Forelimb muscle (tissue), 1 donor: ENCODE measurements at regions not wholly inside any gene's neighbourhood (a gene's known extent, or its start where the extent isn't known, plus 50 kb on each side); places are given as distances from the start of the nearest gene placed in this dataset.

ENCODE experiments used
- DNase-seq: peaks from one replicate; pipeline ENCODE4 v3.0.0-alpha.2; 2013; ENCODE audit warnings: low read depth

DNA sequence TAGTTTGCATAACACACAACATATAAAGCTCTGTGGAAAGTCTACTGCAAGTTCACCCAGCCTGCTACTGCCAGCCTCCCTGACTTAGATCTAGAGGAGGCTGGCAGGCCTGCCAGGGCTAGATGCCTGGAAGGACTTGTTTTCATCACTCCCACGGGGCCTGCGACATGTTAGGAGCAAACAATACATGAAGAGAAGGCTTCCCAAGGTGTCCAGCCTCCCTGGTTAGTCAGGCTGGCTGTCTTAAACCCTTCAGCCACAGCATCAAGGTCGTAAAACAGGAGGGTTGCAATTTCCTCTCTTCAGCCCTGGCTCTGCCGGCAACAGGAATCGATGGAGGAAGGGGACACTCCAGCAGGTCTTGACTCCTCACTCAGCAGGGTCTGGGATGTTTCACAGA, 104.5 kb downstream of the NGF start:
- DNase-seq: no peak

DNA sequence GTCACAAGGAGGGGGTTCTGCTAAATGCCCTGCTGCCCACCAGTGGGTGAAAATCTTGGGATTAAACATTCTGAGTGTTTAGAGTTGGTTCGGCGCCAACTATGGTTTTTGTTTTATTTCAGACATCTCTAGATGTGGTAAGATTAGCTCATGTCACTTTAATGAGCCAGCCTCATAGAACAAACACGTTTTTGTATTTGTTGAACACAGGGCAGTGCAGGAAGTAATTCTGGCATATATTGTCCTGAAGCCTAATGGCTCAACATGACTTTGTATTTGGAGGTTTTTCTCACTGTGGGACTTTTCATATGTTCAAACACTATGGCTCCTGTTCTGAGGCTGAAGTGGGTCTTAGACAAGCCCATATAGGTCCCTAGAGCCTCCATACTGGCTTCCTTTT, 107.8 kb downstream of the NGF start:
- no peak for DNase-seq

DNA sequence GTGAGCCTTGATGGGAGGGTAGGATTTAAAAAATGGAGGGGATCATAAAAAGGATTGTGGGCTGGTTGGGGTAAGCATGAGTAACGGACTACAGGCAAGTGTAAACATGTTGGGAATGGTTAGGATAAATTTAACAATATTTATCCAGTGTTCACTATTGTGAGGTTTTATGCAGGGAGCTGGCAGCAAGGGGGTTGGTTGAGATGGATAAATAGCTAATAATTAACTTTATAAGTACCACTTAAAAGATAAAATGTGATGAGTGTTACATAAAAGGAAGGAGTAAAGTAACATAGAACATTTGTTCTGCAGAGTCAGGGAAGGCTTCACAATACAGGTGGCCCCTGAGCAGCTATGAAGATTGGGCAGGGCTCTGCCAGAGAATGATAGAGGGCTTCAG, 109.0 kb downstream of the NGF start:
- no peak for DNase-seq

DNA sequence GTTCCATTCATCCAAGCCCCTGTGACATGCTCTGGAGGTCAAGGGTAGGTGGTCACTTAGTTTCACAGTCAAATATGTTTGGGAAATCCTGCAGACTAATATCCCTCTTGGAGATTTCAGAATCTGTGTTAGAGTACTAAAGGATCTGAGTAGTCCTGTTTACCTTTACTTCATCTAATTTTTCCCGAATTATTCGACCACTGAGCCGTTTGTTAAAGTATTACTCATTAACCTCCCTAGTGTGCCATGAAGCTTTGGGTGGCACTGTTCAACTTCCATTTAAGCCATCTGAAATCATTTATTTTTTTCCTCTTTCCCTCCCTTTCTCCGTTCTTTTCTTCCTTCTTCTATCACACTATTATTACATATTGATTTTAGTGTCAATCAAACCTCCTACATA, 109.9 kb downstream of the NGF start:
- no peak for DNase-seq

- no peak for DNase-seq
Observed at GRCh38 chr1:115227346-115228082, 110.5 kb downstream of the NGF start.

DNA sequence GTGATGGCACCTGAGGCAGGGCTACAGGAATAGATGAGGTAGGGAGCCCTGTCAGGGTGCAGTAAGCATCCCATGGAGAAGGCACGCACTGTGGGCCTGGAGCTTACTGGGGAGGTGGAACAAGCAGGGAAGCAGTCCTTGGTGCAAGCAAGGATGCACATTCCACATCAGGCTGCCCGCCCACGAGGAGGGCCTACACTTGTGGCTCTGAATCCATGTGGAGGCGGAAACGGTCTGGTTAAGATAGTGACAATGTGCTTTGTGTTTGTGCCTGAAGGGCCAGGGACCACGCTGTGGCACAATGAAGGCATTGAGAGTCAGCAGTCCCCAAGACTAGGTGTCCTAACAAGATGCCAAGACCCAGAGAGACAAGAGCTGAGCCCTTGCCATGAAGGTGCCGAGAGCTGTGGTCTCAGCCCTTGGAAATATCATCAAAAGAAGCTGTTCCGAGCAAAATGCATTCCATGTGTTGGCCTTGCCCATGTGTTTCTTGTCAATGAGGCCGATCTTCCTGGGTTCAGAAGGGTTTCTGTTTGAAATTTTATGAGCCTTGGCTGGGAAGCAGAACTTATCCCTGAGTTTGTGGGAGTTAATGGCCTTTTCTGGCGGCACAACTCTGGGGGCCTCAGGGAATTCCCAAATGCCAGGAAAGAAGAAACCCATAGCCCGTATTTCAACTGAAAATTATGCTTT, 111.9 kb downstream of the NGF start:
- DNase-seq: no peak

DNA sequence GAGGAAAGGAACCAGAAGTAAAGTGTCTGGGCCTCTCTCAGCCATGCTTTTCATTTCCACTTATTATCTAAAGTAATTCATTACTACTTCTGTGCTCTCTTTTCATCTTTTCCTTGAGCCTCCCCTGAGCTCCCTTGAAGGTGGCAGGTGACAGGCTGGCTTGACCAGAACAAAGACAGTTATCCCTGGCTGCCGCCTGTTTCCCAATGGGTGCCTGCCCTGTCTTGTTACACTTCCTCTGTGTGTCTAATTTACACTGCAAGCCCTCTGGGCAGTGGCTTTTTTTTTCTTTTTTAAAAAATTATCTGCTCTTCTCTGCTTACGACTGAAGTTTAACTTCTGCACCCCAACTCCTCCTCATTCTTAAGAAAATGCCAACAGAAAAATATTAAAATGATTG, 113.4 kb downstream of the NGF start:
- no peak for DNase-seq

- DNase-seq: no peak
Observed at GRCh38 chr1:115222616-115223402, 115.2 kb downstream of the NGF start.

DNA sequence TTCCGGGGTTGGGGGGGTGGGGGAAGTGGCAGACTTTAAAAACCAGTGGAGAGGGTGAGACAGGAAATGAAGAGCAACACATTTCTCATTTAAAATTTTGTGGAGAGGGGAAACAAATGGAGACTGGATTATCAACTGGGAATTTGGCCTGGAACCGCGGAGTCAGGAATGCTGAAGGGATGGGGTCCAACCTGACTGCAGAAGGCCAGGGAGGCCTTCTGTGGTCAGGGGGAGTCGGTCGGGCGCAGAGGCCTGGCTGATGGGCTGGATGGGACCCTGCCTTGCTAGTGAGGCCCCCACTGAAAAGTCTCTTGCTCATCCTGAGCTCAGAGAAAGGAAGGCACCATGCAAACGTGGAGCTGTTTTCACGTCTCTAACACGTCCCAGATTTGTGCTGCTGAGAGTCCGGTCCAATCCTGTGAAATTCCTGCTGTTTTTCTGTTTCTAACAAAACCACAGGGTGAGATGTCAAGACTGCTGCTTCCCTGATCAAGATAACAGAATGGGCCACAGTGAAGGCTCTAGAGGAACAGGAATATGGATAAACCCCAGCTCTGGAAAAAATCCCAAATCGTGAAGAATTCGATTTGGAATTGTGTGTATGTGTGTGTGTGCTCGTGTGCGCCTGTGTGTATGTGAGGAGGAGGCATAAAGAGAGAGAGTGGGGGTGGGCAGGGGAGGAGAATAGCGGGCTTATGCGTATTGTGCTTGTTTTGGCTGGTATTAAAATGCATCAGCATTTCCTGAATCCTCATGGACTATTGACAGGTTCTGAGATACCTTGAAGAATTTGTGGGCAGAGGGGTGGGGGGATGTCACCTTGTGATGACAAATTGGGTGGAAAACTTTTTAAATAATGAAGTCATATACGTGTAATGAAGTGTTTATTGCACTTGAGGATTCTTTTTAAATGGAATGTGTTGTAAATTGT, 117.4 kb downstream of the NGF start:
- DNase-seq: no peak

GRCh38 chr1:115219927-115220326, 118.1 kb downstream of the NGF start:
- no peak for DNase-seq

DNA sequence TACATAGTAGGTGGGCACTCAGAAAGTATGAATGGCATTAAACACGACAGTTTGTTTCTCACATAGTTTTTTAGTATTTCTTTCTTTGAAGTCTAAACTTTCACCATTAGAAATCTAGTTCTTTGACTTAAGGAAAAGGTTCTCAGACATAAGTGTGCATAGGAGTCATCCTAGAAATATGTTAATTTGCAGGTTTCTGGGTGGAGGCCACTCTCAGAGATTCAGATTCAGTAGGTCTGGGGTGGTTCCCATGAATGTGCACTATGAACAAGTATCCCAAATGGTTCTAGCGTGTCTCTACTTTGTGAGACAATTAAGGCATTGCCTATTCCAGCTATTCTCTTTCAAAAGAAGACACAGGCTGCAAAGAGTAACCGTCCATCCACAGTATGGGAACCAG, 119.3 kb downstream of the NGF start:
- no peak for DNase-seq

DNA sequence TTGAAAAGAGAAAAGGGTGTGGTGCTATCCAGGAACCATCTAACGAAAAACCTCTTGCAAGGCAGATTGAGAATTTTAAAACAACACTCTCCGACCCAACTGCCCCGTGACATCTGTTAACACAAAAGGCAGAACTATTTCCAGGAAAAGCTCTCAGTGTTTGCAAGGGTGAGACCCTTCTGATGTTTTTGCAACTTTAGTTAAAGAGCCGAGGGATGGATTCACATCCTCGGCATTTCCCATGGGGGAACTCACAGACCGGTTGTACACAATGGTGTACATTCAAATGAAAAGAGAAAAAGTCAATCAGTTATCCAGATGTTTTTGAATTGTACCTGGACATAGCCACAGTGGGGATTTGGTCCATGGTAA, 120.0 kb downstream of the NGF start:
- DNase-seq: no peak

DNA sequence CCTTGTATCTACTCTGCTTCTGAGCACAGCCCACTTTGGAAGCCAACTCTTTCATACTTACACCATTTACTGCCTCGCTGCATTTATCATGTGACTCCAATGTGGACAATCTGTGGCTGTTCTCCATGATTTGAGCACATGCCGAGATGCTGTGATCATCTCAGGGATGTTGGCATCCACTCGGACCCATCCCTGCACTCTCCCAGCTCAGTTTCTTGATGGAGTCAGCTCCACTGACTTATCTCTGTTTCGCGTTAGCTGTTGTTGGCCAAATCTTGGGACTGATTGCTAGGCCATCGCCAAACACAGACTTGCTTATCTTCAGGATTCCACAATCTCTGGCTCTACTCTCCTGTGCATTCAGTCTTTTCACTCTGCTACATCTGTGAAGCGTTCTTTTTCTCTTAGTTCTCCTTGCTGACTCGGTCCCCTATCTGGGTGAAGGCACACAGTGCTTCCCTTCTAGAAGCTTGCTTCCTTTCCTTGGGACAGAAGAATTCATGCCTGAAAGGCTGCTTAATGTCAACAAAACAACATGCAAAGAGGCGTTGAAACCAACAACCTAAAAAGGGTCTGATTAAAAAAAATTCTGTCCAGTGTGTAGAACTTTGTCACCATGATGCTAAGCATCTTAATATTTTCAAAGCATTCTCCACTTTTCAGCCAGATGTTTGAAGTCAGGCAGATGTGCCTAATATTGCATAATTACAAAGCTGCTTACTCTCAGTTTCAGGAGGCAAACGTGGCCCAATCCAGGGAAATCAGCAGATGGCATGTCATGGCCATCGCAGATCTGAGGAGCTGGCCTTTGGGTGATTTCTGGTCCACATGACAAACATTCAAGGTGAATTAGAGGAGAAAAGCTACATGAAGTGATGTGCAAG, 120.7 kb downstream of the NGF start:
- no peak for DNase-seq

GRCh38 chr1:115215703-115216521, 122.1 kb downstream of the NGF start:
- no peak for DNase-seq

DNA sequence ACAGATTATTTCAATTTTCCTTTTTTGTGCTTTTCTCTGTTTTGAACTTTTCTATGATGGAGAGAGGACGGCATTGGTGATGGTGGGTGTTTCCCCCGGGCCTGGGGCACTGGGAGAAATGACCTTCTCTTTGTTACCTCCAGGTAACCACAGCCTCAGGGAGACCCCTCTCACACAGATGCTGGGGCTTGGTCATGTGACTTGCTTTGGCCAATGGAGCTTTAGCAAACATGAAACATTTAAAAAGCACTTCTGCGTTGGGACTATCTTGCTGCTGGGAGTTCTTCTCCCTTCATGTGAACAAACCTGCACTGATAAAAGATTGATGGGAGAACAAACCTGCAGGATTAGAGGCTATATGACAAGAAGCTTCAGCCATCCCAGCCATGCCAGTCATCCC, 122.9 kb downstream of the NGF start:
- DNase-seq: no peak

GRCh38 chr1:115214098-115214497, 124.0 kb downstream of the NGF start:
- no peak for DNase-seq

DNA sequence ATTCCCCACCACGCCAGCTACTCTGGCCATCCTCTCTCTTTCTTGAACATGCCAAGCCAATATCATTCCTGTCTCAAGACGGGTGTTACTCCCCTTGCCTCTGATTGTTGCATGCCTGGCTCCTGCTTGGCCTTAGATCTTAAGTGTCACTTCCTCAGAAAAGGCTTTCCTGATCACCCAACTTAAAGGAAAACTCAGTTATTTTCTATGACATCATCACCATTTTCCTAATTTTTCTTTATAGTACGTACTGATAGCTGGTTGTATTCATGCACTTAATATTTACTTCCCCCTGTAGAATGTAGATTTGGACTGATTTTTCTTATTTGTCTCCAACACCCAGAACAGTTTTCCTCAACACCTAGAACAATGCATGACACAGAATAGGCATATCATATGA, 123.8 kb upstream of the TSPAN2 start:
- DNase-seq: no peak

DNA sequence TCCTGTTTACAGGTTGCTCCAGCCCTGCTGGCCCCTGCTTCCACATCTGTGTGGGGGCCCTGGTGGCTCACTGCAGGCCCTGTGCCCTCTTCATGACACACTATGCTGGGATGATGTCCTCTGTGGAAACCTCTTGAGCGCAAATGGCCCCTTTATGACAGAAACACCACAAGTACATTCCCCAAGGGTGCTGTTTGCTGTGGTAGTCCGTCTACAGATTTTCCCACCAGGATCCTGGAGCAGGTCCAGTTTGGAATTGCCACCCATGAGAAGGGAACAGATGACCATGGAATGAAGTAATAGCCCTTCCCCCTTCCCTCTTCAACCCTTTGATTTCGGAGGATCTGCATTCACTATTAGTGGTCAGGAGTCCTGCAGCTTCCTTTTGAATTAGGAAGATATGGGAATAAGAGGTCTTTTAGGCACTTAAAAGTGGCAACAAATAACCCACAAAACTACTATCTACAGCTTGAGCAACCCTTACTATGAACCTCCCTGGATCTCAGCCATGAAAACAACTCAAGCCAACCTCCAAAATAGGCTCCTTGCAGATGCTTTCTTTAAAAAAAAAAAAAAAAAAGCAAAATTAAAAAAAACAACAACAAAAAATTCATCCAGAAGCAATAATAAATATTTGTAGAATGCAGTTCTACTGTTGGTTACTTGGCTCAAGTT, 121.9 kb upstream of the TSPAN2 start:
- DNase-seq: no peak

DNA sequence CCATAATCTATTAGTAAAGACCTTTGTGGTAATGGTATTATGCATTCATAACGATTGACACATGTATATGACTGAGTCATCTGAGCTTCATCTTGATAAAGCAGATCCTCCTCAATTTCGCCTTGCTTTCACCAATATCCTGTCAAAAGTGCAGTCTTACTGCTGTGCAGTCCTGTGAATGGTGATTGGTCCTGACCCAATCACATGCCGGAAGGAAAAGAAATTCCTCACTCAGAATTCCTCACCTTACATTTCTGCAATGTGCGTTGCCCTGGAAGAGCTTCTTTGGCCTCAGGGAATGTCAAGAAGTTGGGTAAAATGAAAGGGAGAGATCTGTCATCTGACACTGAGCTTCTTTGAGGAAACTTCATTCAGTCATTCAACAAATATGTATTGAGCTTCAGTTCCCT, 121.0 kb upstream of the TSPAN2 start:
- no peak for DNase-seq
